ENCODE measurements at regions not wholly inside any gene's neighbourhood (a gene's known extent, or its start where the extent isn't known, plus 50 kb on each side); places are given as distances from the start of the nearest gene placed in this dataset.

GRCh38 chr6:156150391-156150790, 626.8 kb upstream of the ARID1B start:
- no peak for DNase-seq (ENCODE audit: low read depth in 2 of 2)

GRCh38 chr6:156146891-156147290, 630.3 kb upstream of the ARID1B start:
- DNase-seq (ENCODE audit: low read depth in 2 of 2) = no peak

DNA sequence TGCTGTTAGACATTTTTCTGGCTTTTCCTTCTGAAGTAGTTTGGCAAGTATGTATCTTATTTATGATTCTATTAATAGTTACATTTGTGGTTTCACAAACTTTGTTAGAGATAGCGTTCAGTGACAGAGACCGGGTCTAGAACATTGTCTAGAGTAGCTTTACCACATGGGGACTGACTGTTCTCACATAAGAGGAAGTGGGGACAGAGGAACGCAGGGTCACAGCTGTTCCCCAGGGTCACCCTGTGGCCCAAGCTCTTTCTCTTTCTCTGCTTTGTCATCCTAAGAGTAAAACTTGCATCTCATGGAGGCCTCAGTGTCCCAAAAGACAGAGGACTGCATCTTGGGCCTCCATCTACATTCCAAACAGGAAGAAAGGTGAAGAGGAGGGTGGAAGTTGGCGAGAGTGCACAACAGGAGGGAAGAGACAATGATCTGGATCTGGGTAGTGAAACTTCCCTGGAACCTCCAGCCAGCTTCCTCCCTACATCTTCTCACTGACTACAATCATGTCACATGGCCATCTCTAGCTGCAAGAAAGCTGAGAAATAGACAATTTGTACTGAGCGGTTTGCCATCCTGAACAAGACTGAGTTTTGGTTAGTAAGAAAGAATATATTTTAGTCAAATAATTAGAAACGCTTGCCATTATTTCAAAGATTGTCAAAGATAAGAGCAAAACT, 645.8 kb upstream of the ARID1B start:
- no peak for DNase-seq (ENCODE audit: low read depth in 2 of 2)

GRCh38 chr6:156126535-156126934, 650.6 kb upstream of the ARID1B start:
- DNase-seq (ENCODE audit: low read depth in 2 of 2) = no peak

DNA sequence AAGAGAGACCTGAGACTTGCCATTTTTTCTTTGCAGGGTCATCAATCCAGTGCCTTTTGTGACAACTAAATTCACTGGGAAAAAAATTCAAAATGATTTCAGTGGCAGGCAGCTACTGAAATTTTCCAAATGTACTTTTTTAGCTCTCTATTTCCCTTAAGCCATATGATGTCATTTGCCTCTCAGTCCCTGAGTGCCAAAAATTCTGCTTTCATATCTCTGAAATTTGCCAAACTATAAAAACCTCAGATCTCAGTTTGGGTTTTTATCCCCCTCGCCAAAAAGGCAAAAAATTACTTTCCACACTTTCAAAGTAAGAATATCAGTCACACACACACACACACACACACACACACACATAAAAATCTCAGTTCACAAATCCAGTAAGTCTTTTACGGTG, 651.3 kb upstream of the ARID1B start:
- DNase-seq (ENCODE audit: low read depth in 2 of 2) = no peak

DNA sequence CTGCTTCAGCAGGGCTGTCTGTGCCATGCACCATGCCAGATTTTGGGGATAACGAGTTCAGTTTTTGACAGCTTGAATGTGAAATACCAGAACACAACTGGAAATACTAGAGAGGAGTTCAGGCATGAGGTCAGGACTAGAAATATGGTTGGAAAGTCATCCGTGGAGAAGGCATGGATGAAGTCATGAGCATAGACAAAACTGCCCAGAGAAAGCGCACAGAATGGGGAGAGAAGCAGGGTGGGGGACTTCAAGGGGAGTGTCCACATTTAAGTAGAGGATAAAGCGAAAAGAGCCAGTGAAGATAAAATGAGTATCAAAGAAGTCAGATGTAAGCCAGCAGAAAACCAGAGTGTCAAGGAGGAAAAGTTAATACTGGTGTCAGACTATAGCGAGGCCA, 653.4 kb upstream of the ARID1B start:
- no peak for DNase-seq (ENCODE audit: low read depth in 2 of 2)

DNA sequence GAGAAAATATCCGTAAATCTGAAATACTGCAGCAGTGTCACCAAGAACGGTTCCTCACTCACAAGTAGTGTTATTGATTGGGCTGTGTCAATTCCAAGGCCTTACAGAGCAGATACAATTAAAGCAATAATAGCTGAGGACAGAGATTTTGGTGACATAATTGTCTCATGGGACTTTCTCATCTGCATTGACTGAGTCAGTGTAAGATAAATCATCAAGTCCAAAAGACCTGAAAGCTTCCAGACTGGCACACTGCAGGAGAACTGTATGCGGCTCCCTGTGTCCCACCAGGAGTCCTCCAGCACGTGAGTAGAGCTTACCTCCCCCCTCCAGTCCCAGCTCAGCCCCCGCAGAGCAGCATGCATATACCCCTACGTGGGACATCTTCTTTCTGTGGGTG, 655.2 kb upstream of the ARID1B start:
- DNase-seq (ENCODE audit: low read depth in 2 of 2) = no peak

DNA sequence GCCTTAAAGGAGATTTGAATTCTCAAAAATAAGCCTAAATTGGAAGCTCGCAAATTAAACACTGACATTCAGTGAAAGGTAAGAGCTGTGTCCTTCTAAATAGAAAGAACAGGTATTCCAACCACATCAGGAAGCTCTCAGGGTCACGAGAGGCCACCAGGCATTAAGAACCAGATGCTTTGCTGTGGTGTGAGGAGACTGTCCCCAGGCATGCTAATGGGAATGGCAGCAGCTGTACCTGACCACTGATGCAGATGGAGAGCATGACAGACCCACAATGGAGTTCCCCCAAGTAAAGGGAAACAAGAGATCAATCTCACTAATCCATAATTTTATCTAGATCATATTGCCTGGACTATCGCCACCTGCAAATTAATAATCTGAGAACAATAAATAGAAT, 658.9 kb upstream of the NOX3 start:
- no peak for DNase-seq (ENCODE audit: low read depth in 2 of 2)

DNA sequence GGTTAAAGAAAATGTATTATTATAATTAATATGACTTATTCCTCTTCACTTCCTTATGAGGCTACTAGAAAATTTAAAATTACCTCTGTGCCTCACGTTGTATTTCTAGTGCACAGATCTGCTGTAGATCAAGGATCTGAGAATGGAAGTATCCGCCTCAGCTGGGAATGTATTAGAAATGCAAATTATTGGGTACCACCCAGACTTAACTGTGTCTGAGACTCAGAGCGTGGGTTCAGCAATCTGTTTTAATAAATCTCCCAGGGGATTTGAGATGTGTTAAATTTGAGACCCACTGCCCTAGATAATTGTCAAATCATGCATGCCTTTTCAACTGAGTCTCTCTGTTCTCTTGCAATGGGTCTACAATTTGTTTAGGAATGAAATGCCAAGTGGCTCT, 658.0 kb upstream of the NOX3 start:
- DNase-seq (ENCODE audit: low read depth in 2 of 2) = no peak

GRCh38 chr6:156111913-156112312, 656.3 kb upstream of the NOX3 start:
- no peak for DNase-seq (ENCODE audit: low read depth in 2 of 2)

DNA sequence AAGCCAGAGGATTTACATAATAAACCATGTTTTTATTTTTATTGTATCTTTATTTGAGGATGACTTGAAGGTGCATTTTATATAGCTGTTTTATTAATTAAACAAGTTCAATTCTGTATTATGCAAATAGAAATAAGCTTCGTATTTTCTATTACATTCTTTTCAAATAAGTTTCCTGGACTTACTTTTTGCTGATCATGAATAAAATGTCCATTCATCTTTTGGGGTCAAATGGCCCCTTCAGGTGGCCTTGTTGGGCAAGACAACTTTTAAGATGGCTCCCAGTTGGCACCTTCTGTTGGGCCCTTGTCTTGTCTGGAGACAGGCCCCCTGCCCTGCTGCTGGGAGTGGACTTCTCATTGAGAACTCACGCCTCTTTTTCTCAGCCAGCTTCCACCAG, 654.6 kb upstream of the NOX3 start:
- DNase-seq (ENCODE audit: low read depth in 2 of 2) = no peak

DNA sequence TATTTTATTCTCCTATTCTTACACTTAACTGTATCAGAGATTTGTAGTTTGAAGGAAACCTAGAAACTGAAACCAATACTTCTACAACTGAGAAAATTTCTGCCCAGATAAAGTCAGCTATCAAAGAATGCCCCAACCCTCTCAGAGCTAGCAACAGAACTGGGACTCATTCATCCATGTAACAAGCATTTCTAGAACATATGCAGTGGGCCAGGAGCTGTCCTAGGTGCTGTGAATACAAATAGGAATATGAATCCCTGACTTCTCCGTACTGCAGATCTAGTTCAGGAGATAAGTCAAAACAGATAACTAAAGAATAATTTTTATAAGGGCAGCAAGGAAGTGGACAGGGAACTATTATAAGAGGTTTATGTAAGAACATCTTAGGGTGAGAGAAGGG, 654.1 kb upstream of the NOX3 start:
- DNase-seq (ENCODE audit: low read depth in 2 of 2) = no peak

GRCh38 chr6:156107624-156108101, 652.0 kb upstream of the NOX3 start:
- no peak for DNase-seq (ENCODE audit: low read depth in 2 of 2)

DNA sequence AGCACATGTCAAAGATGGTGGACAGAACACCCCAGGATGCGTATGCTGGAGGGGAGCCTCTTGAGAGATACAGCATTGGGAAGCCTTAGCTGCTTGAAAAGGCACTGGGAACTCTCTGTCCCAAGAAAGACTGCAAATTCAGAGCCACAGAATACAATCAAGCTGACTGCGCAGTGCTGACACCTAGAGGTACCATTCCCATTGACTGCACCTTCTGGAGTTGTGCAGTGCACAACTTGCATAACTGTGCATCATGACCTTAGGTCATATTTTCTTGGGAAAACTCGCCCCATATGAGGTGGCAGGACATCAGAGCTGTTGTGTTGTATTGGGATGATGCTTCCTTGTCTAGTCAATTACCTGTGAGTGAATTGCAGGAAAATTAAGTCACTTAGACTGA, 646.5 kb upstream of the NOX3 start:
- DNase-seq (ENCODE audit: low read depth in 2 of 2) = no peak

GRCh38 chr6:156098839-156099238, 643.2 kb upstream of the NOX3 start:
- DNase-seq (ENCODE audit: low read depth in 2 of 2) = no peak

DNA sequence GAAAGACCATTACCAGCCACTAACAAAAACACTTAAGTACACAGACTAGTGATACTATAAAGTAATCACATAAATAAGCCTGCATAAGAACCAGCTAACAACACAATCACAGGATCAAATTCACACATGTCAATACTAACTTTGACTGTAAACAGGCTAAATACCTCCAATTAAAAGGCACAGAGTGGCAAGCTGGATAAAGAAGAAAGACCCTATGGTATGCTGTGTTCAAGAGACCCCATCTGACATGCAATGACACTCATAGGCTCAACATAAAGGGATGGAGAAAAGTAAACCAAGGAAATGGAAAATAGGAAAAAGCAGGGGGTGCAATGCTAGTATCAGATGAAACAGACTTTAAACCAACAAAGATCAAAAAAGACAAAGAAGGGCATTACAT, 631.8 kb upstream of the NOX3 start:
- no peak for DNase-seq (ENCODE audit: low read depth in 2 of 2)

- DNase-seq (ENCODE audit: low read depth in 2 of 2) = no peak
Observed at GRCh38 chr6:156082012-156082411, 626.4 kb upstream of the NOX3 start.

DNA sequence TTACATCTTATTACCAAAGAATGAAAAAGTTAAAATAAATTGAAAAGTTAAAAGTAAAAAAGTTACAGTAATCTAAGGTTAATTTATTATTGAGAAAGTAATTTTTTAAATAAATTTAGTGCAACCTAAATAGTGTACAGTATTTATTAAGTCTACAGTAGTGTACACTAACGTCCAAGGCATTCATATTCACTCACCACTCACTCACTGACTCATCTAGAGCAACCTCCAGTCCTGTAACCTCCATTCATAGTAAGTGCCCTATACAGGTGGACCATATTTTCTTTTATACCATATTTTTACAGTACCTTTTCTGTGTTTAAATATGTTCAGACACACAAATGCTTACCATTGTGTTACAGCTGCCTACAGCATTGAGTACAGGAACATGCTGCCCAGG, 624.7 kb upstream of the NOX3 start:
- DNase-seq (ENCODE audit: low read depth in 2 of 2) = no peak

GRCh38 chr6:156068881-156069280, 613.2 kb upstream of the NOX3 start:
- DNase-seq (ENCODE audit: low read depth in 2 of 2) = no peak

GRCh38 chr6:156065849-156066248, 610.2 kb upstream of the NOX3 start:
- no peak for DNase-seq (ENCODE audit: low read depth in 2 of 2)

DNA sequence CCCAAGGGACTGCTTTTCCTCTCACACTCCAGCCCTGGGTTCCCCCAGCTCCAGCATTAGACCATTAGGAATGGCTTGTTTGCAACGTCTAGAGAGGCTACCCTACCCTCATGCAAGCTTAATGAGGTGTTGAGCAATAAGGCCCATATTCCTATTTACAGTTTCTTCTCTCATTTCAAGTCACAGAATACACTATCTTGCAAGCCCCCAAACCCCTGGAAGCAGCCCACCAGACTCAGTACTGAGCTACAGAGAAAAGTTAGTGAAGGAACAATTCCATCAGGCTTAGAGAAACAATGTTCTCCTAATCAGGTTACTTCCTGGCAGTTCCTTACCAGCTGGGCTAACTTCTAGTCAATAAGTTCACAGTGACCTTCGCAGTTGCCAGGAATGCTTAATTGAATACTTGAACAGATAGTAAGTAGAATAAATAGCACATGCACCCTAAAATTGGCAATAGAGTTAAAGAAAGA, 606.5 kb upstream of the NOX3 start:
- DNase-seq (ENCODE audit: low read depth in 2 of 2) = no peak

GRCh38 chr6:156061465-156061864, 605.8 kb upstream of the NOX3 start:
- no peak for DNase-seq (ENCODE audit: low read depth in 2 of 2)

GRCh38 chr6:156060013-156060412, 604.4 kb upstream of the NOX3 start:
- no peak for DNase-seq (ENCODE audit: low read depth in 2 of 2)

DNA sequence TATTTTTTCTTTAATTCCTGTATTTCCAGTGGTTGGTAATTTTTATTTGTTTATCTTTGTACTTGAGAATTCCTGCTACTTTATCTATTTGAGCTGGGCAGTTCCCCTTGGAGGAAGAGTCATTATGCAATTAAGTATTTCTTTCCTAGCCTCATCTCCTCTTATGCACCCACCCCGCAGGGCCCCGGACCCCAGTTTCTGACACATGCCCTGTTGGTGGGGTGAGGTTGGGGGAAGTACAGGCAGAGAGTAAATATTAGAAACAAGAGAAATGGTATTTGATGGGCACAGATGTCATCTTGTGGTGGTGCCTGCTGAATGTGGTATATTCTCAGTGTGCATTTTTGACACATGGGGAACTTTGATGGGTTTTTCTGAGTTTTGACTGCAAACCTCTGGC, 602.7 kb upstream of the NOX3 start:
- DNase-seq (ENCODE audit: low read depth in 2 of 2) = no peak
